Upper lobe of left lung (tissue), 4 donors: ENCODE measurements at regions not wholly inside any gene's neighbourhood (a gene's known extent, or its start where the extent isn't known, plus 50 kb on each side); places are given as distances from the start of the nearest gene placed in this dataset.

ENCODE experiments used
- CTCF ChIP-seq, 6 experiments: fragments of 450-650 bp in 4 of 6; fragments of 200-600 bp in 2 of 6; sonication (generic) in 2 of 6; IDR thresholded peaks; one replicate each; pipeline ENCODE4 v1.5.1; 2016 to 2019; ENCODE audit warnings: antibody characterized with exemption in 6 of 6
- EP300 ChIP-seq, 4 donors: sonication (generic); formaldehyde crosslinking; IDR thresholded peaks; one replicate each; pipeline ENCODE4 v1.5.1; 2017; ENCODE audit warnings: antibody characterized with exemption in 4 of 4, control low read depth in 2 of 4
- POLR2A ChIP-seq, 4 donors: fragments of 450-650 bp; IDR thresholded peaks; one replicate each; pipeline ENCODE4 v1.5.1; 2016 to 2017; ENCODE audit warnings: antibody characterized with exemption in 4 of 4, mild to moderate bottlenecking in 2 of 4
- POLR2AphosphoS5 ChIP-seq, 2 donors: sonication (generic); formaldehyde crosslinking; IDR thresholded peaks; one replicate each; pipeline ENCODE4 v1.5.1; 2017; ENCODE audit warnings: antibody characterized with exemption in 2 of 2

GRCh38 chr20:50318710-50319109 lies 128.1 kb downstream of the CEBPB start:
- TF ChIP-seq POLR2A (IDR thresholded peaks at IDR 0.05), result no peak
- no peak for TF ChIP-seq CTCF (IDR thresholded peaks at IDR 0.05)
- TF ChIP-seq EP300 (IDR thresholded peaks at IDR 0.05), result no peak
- TF ChIP-seq POLR2AphosphoS5 (IDR thresholded peaks at IDR 0.05), result no peak
